GM19467 (cell line): ENCODE measurements at regions not wholly inside any gene's neighbourhood (a gene's known extent, or its start where the extent isn't known, plus 50 kb on each side); places are given as distances from the start of the nearest gene placed in this dataset.

ENCODE experiments used
- ATAC-seq: cut with Tn5 transposase; IDR thresholded peaks from one replicate; pipeline ENCODE4 v1.9.1; 2021; ENCODE audit warnings: mild to moderate bottlenecking, moderate library complexity; ENCODE audit not compliant: unreplicated experiment

GRCh38 chr9:18020121-18020745 is 441.4 kb downstream of the SH3GL2 start:
- no peak for ATAC-seq

GRCh38 chr9:18022642-18023041 is 443.8 kb downstream of the SH3GL2 start:
- no peak for ATAC-seq

DNA sequence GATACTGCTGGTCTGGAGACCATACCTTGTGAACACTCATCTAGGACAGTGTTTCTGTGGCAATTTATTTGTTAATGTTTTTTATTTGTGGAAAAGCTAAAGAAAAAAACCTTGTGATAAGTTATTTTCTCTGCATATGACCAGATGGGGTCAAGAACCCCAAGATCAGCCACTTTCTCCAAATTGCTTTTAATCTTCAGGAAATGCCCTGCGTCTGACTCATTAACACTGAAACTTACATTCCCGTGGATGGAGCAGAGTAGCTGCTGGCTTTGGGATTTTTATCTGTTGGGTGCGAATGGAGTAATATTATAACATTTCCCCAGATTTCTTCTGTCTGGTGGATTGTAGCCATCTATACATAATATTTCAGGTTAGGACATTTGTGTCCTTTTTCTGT is 444.5 kb downstream of the SH3GL2 start:
- no peak for ATAC-seq

GRCh38 chr9:18032636-18033035 is 441.3 kb upstream of the ADAMTSL1 start:
- ATAC-seq, result no peak

DNA sequence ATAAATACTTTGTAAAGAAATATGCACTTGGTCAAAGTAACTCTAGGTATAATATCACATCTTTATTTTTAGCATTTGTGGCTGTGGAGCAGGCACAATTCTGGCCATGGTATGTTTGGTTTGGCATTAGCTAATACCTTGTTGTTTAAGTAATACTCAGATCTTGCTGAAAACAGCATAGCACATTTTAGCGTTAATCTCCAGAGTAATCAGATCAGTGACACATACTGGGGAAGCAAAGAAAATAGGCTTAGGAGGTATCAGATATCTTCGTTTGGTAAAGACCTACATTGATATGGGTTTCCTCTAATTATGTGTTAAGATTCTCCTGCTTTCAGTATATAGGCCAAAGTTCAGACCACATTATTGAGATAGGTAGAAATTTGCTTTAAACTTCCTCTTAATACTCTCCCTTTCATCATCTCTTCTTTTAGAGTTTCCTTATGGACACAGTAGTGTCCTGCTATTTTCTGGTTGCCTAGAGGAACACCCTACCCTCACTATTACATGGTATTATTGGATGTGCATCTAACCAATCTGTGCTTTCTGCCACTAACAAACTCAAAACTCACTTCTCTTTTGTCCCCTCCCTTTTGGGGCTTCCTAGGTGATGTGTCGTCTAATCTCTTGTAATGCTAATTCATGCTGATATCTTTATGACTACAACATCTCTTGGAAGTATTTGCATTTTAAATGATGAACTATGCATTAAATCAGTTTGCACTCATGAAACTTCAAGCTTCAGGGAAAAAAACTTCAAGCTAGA is 437.3 kb upstream of the ADAMTSL1 start:
- ATAC-seq, result no peak

- no peak for ATAC-seq
Measured at GRCh38 chr9:18037981-18038380, 436.0 kb upstream of the ADAMTSL1 start.

DNA sequence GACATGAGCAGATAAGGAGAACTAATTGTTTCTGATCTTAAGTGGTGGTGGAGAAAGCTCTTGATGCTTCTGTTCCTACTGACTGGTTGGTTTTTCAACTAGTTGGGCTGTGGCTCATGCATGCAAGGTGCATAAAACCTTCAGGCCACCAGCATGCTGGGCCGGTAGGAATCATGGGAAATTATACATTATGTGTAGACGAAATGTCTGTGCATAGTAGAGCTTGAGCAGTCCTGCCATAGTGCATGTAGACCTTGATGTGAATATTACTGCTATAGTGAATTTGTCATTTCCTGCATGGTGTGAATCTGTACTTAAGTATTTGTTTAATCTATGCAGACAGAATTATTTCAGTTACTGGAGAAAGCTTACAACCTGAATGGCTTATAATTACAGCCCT is 433.6 kb upstream of the ADAMTSL1 start:
- no peak for ATAC-seq

DNA sequence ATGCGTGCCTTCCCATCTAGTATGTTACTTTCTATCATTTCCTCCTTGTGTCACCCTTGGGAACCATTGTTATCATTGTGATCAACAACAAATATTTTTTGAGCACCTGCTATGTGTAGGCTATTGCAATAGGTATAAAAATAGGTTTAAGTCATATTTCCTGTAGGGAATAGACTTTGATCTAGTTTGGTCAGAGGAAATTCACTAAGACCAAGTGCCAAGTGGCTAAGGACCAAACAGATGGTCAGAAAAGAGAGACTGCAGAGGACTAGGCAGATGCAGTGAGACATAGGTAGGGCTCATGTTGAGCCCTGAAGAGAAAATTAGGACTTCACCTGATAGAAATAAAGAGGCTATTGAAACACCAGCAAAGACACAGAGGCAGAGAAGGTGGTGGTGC is 430.0 kb upstream of the ADAMTSL1 start:
- no peak for ATAC-seq

DNA sequence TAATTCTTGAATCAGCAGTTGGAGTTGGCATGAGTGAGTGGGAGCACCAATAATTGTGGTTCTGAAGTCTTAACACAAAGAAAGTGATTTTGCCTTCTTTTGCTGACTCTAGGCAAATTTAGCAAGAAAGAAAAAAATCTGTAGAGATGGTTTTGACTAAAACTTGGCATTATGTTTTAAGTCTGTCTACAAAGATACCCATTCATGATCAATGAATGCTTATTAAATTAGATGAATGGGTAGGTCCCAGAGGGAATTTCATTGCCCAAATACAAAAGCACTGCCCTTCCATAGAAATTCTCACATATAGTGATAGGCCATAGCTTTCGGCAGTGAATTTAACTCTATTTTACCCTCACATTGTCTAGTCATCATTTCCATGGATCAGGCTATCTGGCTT is 428.6 kb upstream of the ADAMTSL1 start:
- no peak for ATAC-seq

GRCh38 chr9:18046068-18046467 is 427.9 kb upstream of the ADAMTSL1 start:
- no peak for ATAC-seq

- ATAC-seq, result no peak
Measured at GRCh38 chr9:18051638-18052037, 422.3 kb upstream of the ADAMTSL1 start.

GRCh38 chr9:18052060-18052459 is 421.9 kb upstream of the ADAMTSL1 start:
- no peak for ATAC-seq

DNA sequence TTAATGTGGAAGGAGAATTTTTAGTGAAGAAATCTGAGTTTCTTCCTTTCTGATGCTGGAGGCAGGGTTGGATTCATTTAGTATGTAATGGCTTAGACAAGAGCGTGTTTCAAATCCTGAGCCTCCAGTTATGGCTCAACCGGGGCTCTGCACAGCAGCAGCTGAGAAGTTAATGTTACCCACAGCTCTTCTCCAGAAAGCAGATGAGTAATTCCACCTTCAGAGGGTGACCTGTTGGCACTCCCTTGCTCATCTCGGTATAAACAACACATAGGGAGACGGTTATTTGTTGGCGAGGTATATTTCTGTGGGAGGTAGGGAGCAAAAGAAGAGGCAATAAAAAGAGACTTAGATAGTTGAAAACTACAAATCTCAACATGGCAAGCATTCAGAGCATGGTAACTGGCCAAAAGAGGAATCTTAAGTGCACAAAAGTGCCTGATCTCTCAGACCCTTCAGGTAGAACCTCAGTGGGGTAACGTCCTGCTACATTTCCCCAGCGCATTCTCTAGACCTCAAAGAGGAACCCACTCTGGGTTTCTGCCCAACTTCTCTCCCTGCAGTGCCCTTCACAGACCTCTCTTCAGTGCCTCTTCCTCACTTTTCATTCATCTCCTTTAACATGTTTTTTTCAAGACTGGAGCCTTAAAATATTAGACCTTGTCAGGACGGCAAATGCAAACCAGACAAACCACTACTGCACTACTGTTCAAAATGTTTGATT is 417.5 kb upstream of the ADAMTSL1 start:
- ATAC-seq, result no peak

- peak; percentile 92 for ATAC-seq
Measured at GRCh38 chr9:18056993-18057369, 417.0 kb upstream of the ADAMTSL1 start.

- ATAC-seq, result no peak
Measured at GRCh38 chr9:18058564-18059442, 415.1 kb upstream of the ADAMTSL1 start.

GRCh38 chr9:18059447-18059846 is 414.5 kb upstream of the ADAMTSL1 start:
- ATAC-seq, result no peak

- no peak for ATAC-seq
Measured at GRCh38 chr9:18060269-18060934, 413.6 kb upstream of the ADAMTSL1 start.

- ATAC-seq, result no peak
Measured at GRCh38 chr9:18061332-18061731, 412.6 kb upstream of the ADAMTSL1 start.

GRCh38 chr9:18061856-18062255 is 412.1 kb upstream of the ADAMTSL1 start:
- no peak for ATAC-seq

- ATAC-seq, result no peak
Measured at GRCh38 chr9:18063856-18064390, 410.0 kb upstream of the ADAMTSL1 start.
